ENCODE measurements at regions not wholly inside any gene's neighbourhood (a gene's known extent, or its start where the extent isn't known, plus 50 kb on each side); places are given as distances from the start of the nearest gene placed in this dataset.

DNA sequence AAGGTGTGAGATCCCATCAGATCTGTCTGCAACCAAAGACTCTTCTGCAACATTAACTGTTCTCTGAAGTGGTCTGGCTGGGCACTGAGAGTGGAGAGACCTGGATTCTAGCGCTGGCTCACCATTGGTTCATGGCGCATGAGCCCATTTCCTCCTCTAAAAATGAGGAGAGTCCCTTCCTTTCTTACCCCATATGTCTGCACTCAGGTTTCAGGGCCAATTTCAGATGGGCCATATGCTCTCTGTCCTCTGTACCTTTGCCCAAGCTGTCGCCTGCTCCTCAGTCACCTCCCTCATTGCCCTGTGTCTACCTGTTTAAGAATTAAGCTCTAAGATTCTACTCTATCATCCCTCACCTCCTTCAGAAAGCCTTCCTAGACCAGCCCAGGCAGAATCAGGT is 484.7 kb downstream of the INSC start:
- Histone ChIP-seq H3K9me3 (no peaks in the 10 kb centered on the region), H3K36me3 (no peaks in the 10 kb centered on the region), H3K27me3 (no peaks in the 10 kb centered on the region), H3K4me3 (replicated peaks in 1 of 3) (no peak overlapping the region), H3K4me1 (peaks cover 0 to 4% of the 10 kb centered on the region in 2 donors), H3K27ac (no peak overlapping the region)
- TF ChIP-seq POLR2A (IDR thresholded peaks at IDR 0.05): no peak
- no peak for TF ChIP-seq CTCF (IDR thresholded peaks at IDR 0.05)
- DNase-seq: no peak
- intact Hi-C loops (cut with DNase I): no loop called here
- WGBS, 2 donors: 94 to 99% methylated on average over 3 of the region's 3 CpGs

DNA sequence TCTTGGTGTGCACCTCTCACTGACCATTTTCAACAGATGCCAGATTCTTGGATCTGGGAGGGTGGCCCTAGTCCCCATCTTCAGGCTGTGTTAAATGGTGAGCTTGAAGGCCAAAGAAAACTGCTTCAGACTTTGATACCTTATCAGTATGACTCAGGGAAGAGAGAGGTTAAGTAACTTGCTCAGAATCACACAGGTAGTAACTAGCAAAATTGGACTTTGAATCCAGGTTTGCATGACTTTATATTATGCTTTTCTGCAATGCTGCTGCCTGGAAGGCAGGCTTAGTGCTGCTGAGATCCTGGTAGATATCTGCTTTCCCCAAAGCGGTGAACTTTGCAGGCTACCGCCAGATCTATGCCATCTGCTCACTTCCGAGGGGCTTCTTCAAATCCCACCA is 487.3 kb downstream of the INSC start:
- H3K36me3 ChIP-seq: no peaks in the 10 kb centered on the region
- no peaks in the 10 kb centered on the region for H3K9me3 ChIP-seq
- no peaks in the 10 kb centered on the region for H3K27me3 ChIP-seq
- intact Hi-C loops (cut with DNase I): no loop called here
- H3K4me1 ChIP-seq: peaks cover 0 to 8% of the 10 kb centered on the region in 2 donors
- TF ChIP-seq CTCF (IDR thresholded peaks at IDR 0.05) (no peak), POLR2A (IDR thresholded peaks at IDR 0.05) (no peak)
- no peak overlapping the region for H3K4me3 ChIP-seq (replicated peaks in 1 of 3)
- 92 to 96% methylated on average over 3 of the region's 3 CpGs for WGBS, 2 donors
- no peak overlapping the region for H3K27ac ChIP-seq
- DNase-seq: no peak

DNA sequence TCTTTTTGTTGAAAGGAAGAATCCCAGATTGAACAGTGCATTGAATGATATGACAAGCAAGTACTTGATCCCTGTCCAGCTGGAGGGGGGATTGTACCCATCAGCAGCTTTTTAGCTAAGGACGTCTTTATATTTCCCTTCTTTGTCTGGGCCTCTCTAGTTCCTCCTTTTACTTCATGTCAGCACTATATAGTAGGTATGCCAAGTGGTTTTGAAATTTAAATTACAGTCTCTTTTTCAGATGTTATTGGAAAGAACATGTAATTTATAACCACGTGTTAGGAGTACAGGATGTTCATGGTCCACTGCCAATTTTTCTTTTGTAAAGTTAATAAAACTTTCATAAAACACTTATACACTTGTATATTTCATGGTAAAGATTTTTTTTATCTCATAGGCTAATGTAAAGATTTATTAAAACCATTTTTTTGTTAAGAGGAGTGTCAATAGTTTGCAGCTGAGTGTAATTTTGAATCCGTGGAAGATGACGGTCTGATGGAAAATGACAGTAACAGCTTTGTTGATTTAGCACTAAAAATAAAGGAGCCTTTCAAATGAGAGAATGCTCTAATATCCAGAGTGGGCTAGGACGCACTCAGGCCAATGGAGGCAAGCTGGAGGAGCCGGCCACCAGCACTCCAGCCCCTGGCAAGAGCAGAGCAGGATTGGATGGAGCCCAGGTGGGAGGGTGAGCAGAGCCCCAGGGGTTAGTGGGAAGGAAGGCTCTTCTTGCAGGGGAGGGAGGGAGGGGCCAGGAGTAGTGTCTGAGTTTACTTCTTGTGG is 488.3 kb downstream of the INSC start:
- Histone ChIP-seq H3K4me1 (peaks cover under 1 to 8% of the 10 kb centered on the region in 2 donors), H3K36me3 (no peaks in the 10 kb centered on the region), H3K27me3 (no peaks in the 10 kb centered on the region), H3K4me3 (replicated peaks in 1 of 3) (no peak overlapping the region), H3K9me3 (no peaks in the 10 kb centered on the region), H3K27ac (no peak overlapping the region)
- WGBS, 2 donors: 52 to 53% methylated on average over 6 of the region's 6 CpGs
- DNase-seq: no peak
- no peak for TF ChIP-seq CTCF (IDR thresholded peaks at IDR 0.05)
- no peak for TF ChIP-seq POLR2A (IDR thresholded peaks at IDR 0.05)
- intact Hi-C loops (cut with DNase I): no loop called here

GRCh38 chr11:15605094-15605493 is 490.4 kb downstream of the INSC start:
- intact Hi-C loops (cut with DNase I): no loop called here
- Histone ChIP-seq H3K36me3 (no peaks in the 10 kb centered on the region), H3K27ac (no peak overlapping the region), H3K4me1 (peaks cover 6 to 15% of the 10 kb centered on the region in 2 donors), H3K4me3 (replicated peaks in 1 of 3) (no peak overlapping the region), H3K9me3 (no peaks in the 10 kb centered on the region), H3K27me3 (no peaks in the 10 kb centered on the region)
- TF ChIP-seq POLR2A (IDR thresholded peaks at IDR 0.05): no peak
- no peak for TF ChIP-seq CTCF (IDR thresholded peaks at IDR 0.05)
- DNase-seq: no peak
- 98 to 100% methylated on average over 2 of the region's 2 CpGs for WGBS, 2 donors

GRCh38 chr11:15607361-15608036 is 492.8 kb downstream of the INSC start:
- H3K36me3 ChIP-seq: no peaks in the 10 kb centered on the region
- H3K9me3 ChIP-seq: no peaks in the 10 kb centered on the region
- no peak for DNase-seq
- intact Hi-C loops (cut with DNase I): no loop called here
- H3K27me3 ChIP-seq: no peaks in the 10 kb centered on the region
- TF ChIP-seq CTCF (IDR thresholded peaks at IDR 0.05) (no peak), POLR2A (IDR thresholded peaks at IDR 0.05) (no peak)
- H3K4me1 ChIP-seq: peaks cover 6 to 15% of the 10 kb centered on the region in 2 donors
- H3K27ac ChIP-seq: no peak overlapping the region
- 91 to 92% methylated on average over 6 of the region's 6 CpGs for WGBS, 2 donors
- no peak overlapping the region for H3K4me3 ChIP-seq (replicated peaks in 1 of 3)
